ENCODE measurements at regions not wholly inside any gene's neighbourhood (a gene's known extent, or its start where the extent isn't known, plus 50 kb on each side); places are given as distances from the start of the nearest gene placed in this dataset.

- TF ChIP-seq POLR2A (IDR thresholded peaks at IDR 0.05) (no peak), CTCF (IDR thresholded peaks at IDR 0.05) (no peak)
These were observed 249.5 kb downstream of the ISL1 start for GRCh38 chr5:51632793-51633192.
